ENCODE measurements at regions not wholly inside any gene's neighbourhood (a gene's known extent, or its start where the extent isn't known, plus 50 kb on each side); places are given as distances from the start of the nearest gene placed in this dataset.

DNA sequence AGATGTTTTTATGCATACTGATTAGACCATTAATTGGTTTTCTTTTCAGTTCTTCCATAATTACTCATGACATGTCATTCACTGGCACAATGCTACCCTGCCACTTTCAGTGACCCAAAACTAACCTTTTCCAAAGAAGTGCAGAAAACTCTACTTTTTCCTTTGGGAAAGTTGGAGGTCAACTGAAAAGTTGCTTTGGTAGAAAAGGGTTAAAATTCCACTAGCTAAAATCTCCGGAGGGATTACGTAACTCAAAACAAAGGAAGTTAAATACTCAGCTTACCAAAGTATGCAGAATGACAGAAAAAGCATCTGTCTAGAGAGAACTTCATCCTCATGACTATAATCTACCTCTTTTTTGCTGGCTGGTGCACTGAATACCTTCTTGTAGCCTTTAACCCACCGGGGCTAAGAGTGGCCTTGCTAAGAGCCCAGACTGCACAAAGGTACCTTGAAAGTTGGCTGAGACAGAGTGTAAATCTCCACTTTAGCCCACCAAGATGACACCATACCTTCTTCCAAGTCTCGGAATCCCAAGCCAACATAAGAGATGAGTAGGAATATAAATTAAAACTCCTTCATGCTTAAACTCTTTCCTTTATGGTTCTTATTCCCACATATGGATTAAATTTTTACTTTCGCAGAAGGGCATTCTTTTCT, 1099.5 kb upstream of the INTU start:
- H4K20me1 ChIP-seq (ENCODE audit: insufficient read depth, low read length) = no peaks in the 10 kb centered on the region
- H3K36me3 ChIP-seq (replicated peaks in 1 of 2; ENCODE audit: control insufficient read depth in 1 of 2, insufficient read depth in 2 of 2, low read length in 2 of 2) = no peaks in the 10 kb centered on the region
- POLR2A ChIA-PET = no interaction called here
- no peak for TF ChIP-seq ZNF788 (CRISPR knock-in tag; IDR thresholded peaks at IDR 0.05; ENCODE audit: borderline replicate concordance)
- TF ChIP-seq ZNF652 (CRISPR knock-in tag; IDR thresholded peaks at IDR 0.05; ENCODE audit: borderline replicate concordance, low read depth) = 0 out of 2 replicates have a peak, but pooled peaks have one; percentile 12
- no peak for TF ChIP-seq SPEN (CRISPR knock-in tag; IDR thresholded peaks at IDR 0.05; ENCODE audit: low read depth)
- no peak overlapping the region for H3K27ac ChIP-seq (ENCODE audit: extremely low read length, insufficient read depth, low read length)
- no peak overlapping the region for H2AFZ ChIP-seq (ENCODE audit: low read length)
- WGBS (ENCODE audit: low lambda C conversion rate) = 22% methylated on average over 5 of the region's 5 CpGs
- no peak overlapping the region for H3K4me2 ChIP-seq (ENCODE audit: low read depth, low read length)
- no peaks in the 10 kb centered on the region for H3K9me3 ChIP-seq (ENCODE audit: low read length)
- no peak overlapping the region for H3K9ac ChIP-seq (ENCODE audit: insufficient read depth, low read depth, low read length)
- BruUV-seq (replicated peaks) = no TSS peak
- no peaks in the 10 kb centered on the region for H3K27me3 ChIP-seq (ENCODE audit: control insufficient read depth in 1 of 2, insufficient read depth in 2 of 2, low read length in 2 of 2)
- FAIRE-seq = no peak
- intact Hi-C loops (cut with micrococcal nuclease; ENCODE audit: unreplicated experiment) = no loop called here
- in situ Hi-C loops (cut with HindIII; ENCODE audit: extremely low pct_ligation_motif_present, low pct_unique_long_range_greater_than_20kb) = no loop called here
- CTCF ChIA-PET (ENCODE audit: low intra/inter-chr PET ratio, low total read pairs) = no interaction called here
- no peak for ATAC-seq
- DNase-seq (ENCODE audit: low spot score) = no peak
- no peak overlapping the region for H3K4me3 ChIP-seq (replicated peaks in 1 of 3; ENCODE audit: insufficient read depth in 1 of 3, low read depth in 2 of 3, low read length in 3 of 3)
- no peaks in the 10 kb centered on the region for H3K4me1 ChIP-seq (ENCODE audit: insufficient read depth, low read length)
- no peaks in the 10 kb centered on the region for H3K79me2 ChIP-seq (ENCODE audit: insufficient read depth, low read length)

DNA sequence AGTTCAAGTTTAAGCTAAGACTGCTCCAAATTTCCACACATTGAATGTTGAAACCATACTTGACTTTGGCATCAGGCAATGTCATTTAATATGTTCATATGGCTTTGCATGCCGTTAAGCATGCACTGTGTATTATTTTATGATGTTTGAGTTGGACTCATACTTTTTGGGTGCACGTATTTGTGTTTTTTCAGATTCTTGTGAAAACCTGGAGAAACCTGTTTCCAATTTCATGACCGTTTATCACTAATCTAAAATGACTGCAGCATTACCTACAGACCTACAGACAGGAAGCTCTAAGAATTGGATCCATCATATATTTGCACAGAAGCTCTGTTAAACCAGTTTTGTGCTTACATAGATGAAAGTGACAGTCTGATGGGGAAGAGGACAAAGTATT, 1093.0 kb upstream of the INTU start:
- Histone ChIP-seq H3K79me2 (ENCODE audit: insufficient read depth, low read length) (no peaks in the 10 kb centered on the region), H3K4me2 (ENCODE audit: low read depth, low read length) (no peak overlapping the region), H3K4me3 (replicated peaks in 1 of 3; ENCODE audit: insufficient read depth in 1 of 3, low read depth in 2 of 3, low read length in 3 of 3) (no peak overlapping the region), H3K9me3 (ENCODE audit: low read length) (no peaks in the 10 kb centered on the region), H3K36me3 (replicated peaks in 1 of 2; ENCODE audit: control insufficient read depth in 1 of 2, insufficient read depth in 2 of 2, low read length in 2 of 2) (no peaks in the 10 kb centered on the region), H3K27ac (ENCODE audit: extremely low read length, insufficient read depth, low read length) (no peak overlapping the region), H3K4me1 (ENCODE audit: insufficient read depth, low read length) (no peaks in the 10 kb centered on the region), H2AFZ (ENCODE audit: low read length) (no peak overlapping the region), H3K27me3 (ENCODE audit: control insufficient read depth in 1 of 2, insufficient read depth in 2 of 2, low read length in 2 of 2) (no peaks in the 10 kb centered on the region), H4K20me1 (ENCODE audit: insufficient read depth, low read length) (no peaks in the 10 kb centered on the region), H3K9ac (ENCODE audit: insufficient read depth, low read depth, low read length) (no peak overlapping the region)
- in situ Hi-C loops (cut with HindIII; ENCODE audit: extremely low pct_ligation_motif_present, low pct_unique_long_range_greater_than_20kb) (no loop called here), intact Hi-C loops (cut with micrococcal nuclease; ENCODE audit: unreplicated experiment) (no loop called here)
- WGBS (ENCODE audit: low lambda C conversion rate) = 0% methylated on average over 3 of the region's 3 CpGs
- no TSS peak for BruUV-seq (replicated peaks)
- FAIRE-seq (no peak), ATAC-seq (no peak), DNase-seq (ENCODE audit: low spot score) (no peak)
- ChIA-PET CTCF (ENCODE audit: low intra/inter-chr PET ratio, low total read pairs) (no interaction called here), POLR2A (no interaction called here)
- TF ChIP-seq MYNN (CRISPR knock-in tag; IDR thresholded peaks at IDR 0.05; ENCODE audit: low read depth) (no peak), NFKBIZ (CRISPR knock-in tag; IDR thresholded peaks at IDR 0.05) (no peak), POLR2AphosphoS5 (IDR thresholded peaks at IDR 0.05; ENCODE audit: low read depth, low read length) (no peak), SRY (CRISPR knock-in tag; IDR thresholded peaks at IDR 0.05) (no peak), ELF1 (CRISPR knock-in tag; IDR thresholded peaks at IDR 0.05) (no peak), NRL (CRISPR knock-in tag; IDR thresholded peaks at IDR 0.05; ENCODE audit: borderline replicate concordance) (no peak), ZNF709 (CRISPR knock-in tag; IDR thresholded peaks at IDR 0.05) (no peak), ZNF761 (CRISPR knock-in tag; conservative IDR thresholded peaks at IDR 0.05) (no peak), ADNP (CRISPR knock-in tag; IDR thresholded peaks at IDR 0.05) (no peak)
- TF ChIP-seq, protein P1, sequence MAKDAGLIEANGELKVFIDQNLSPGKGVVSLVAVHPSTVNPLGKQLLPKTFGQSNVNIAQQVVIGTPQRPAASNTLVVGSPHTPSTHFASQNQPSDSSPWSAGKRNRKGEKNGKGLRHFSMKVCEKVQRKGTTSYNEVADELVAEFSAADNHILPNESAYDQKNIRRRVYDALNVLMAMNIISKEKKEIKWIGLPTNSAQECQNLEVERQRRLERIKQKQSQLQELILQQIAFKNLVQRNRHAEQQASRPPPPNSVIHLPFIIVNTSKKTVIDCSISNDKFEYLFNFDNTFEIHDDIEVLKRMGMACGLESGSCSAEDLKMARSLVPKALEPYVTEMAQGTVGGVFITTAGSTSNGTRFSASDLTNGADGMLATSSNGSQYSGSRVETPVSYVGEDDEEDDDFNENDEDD (CRISPR knock-in tag; IDR thresholded peaks at IDR 0.05; ENCODE audit: borderline replicate concordance) = no peak
- TF ChIP-seq, protein P2, sequence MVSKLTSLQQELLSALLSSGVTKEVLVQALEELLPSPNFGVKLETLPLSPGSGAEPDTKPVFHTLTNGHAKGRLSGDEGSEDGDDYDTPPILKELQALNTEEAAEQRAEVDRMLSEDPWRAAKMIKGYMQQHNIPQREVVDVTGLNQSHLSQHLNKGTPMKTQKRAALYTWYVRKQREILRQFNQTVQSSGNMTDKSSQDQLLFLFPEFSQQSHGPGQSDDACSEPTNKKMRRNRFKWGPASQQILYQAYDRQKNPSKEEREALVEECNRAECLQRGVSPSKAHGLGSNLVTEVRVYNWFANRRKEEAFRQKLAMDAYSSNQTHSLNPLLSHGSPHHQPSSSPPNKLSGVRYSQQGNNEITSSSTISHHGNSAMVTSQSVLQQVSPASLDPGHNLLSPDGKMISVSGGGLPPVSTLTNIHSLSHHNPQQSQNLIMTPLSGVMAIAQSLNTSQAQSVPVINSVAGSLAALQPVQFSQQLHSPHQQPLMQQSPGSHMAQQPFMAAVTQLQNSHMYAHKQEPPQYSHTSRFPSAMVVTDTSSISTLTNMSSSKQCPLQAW (CRISPR knock-in tag; IDR thresholded peaks at IDR 0.05) = no peak
- TF ChIP-seq, protein P3, sequence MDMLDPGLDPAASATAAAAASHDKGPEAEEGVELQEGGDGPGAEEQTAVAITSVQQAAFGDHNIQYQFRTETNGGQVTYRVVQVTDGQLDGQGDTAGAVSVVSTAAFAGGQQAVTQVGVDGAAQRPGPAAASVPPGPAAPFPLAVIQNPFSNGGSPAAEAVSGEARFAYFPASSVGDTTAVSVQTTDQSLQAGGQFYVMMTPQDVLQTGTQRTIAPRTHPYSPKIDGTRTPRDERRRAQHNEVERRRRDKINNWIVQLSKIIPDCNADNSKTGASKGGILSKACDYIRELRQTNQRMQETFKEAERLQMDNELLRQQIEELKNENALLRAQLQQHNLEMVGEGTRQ (IDR thresholded peaks at IDR 0.05; ENCODE audit: low read depth, low read length) = no peak
- TF ChIP-seq, protein P3 (CRISPR knock-in tag; IDR thresholded peaks at IDR 0.05; ENCODE audit: borderline replicate concordance) = no peak
